Common myeloid progenitor, CD34-positive (primary cell): ENCODE measurements at regions not wholly inside any gene's neighbourhood (a gene's known extent, or its start where the extent isn't known, plus 50 kb on each side); places are given as distances from the start of the nearest gene placed in this dataset.

ENCODE experiments used
- CTCF ChIA-PET: fragments of 350-600 bp; sonication (Branson Sonifier 250); formaldehyde crosslinking; loops from one replicate; lab custom pipeline; 2021; ENCODE audit warnings: antibody characterized with exemption; lab: Charles Lee
- POLR2A ChIA-PET: fragments of 350-600 bp; sonication (Branson Sonifier 250); formaldehyde crosslinking; loops from one replicate; lab custom pipeline; 2021; ENCODE audit warnings: antibody characterized with exemption; lab: Charles Lee
- DNase-seq, 3 donors: peaks; one replicate each; pipeline versions ENCODE4 v3.0.0 to v3.0.0-alpha.2; 2013
- H3K27ac ChIP-seq, 2 experiments: 1 replicate in 1 of 2; 2 replicates in 1 of 2; pipeline ENCODE4 v1.7.0; 2013; ENCODE audit warnings: inconsistent platforms in 2 of 2, low read length in 2 of 2, mild to moderate bottlenecking in 2 of 2, low read depth in 1 of 2, moderate library complexity in 1 of 2; ENCODE audit not compliant: severe bottlenecking in 2 of 2, insufficient read depth in 1 of 2, poor library complexity in 1 of 2
- H3K27me3 ChIP-seq, 5 experiments: replicated peaks in 2 of 5; 1 replicate in 3 of 5; 2 replicates in 2 of 5; pipeline versions ENCODE4 v1.6.1 to v1.7.0; 2013; ENCODE audit warnings: low read length in 4 of 5, mild to moderate bottlenecking in 2 of 5, moderate library complexity in 2 of 5, inconsistent platforms in 1 of 5; ENCODE audit not compliant: insufficient read depth in 5 of 5, control insufficient read depth in 4 of 5
- H3K36me3 ChIP-seq, 4 experiments: 1 replicate in 2 of 4; 2 replicates in 2 of 4; pipeline versions ENCODE4 v1.6.1 to v1.7.0; 2013; ENCODE audit warnings: low read length in 3 of 4, control low read depth in 1 of 4, mild to moderate bottlenecking in 1 of 4; ENCODE audit not compliant: control insufficient read depth in 4 of 4, insufficient read depth in 4 of 4
- H3K4me1 ChIP-seq, 4 experiments: 1 replicate in 3 of 4; 2 replicates in 1 of 4; pipeline versions ENCODE4 v1.6.1 to v1.7.1; 2013; ENCODE audit warnings: low read length in 3 of 4, mild to moderate bottlenecking in 3 of 4, control low read depth in 1 of 4, inconsistent platforms in 1 of 4, moderate library complexity in 1 of 4; ENCODE audit not compliant: control insufficient read depth in 4 of 4, insufficient read depth in 4 of 4; ENCODE audit errors: control extremely low read depth in 1 of 4
- H3K4me3 ChIP-seq, 7 experiments: 1 replicate in 4 of 7; 2 replicates in 3 of 7; pipeline versions ENCODE4 v1.5.1 to v1.7.0; 2013; ENCODE audit warnings: mild to moderate bottlenecking in 7 of 7, low read length in 6 of 7, moderate library complexity in 6 of 7, inconsistent platforms in 2 of 7, low read depth in 2 of 7, control low read depth in 1 of 7; ENCODE audit not compliant: insufficient read depth in 4 of 7, control insufficient read depth in 1 of 7; ENCODE audit errors: extremely low read depth in 1 of 7
- H3K9me3 ChIP-seq, 5 experiments: 1 replicate in 4 of 5; 2 replicates in 1 of 5; pipeline versions ENCODE4 v1.6.1 to v1.7.1; 2013; ENCODE audit warnings: low read length in 4 of 5, mild to moderate bottlenecking in 2 of 5, inconsistent platforms in 1 of 5, low read depth in 1 of 5, moderate library complexity in 1 of 5; ENCODE audit not compliant: control insufficient read depth in 4 of 5, insufficient read depth in 2 of 5; ENCODE audit errors: control extremely low read depth in 1 of 5
- WGBS: methylation state at CpG from one replicate; pipeline ENCODE4 v1.1.5; 2013; ENCODE audit not compliant: insufficient coverage; 5-methylcytosine and 5-hydroxymethylcytosine counted together

DNA sequence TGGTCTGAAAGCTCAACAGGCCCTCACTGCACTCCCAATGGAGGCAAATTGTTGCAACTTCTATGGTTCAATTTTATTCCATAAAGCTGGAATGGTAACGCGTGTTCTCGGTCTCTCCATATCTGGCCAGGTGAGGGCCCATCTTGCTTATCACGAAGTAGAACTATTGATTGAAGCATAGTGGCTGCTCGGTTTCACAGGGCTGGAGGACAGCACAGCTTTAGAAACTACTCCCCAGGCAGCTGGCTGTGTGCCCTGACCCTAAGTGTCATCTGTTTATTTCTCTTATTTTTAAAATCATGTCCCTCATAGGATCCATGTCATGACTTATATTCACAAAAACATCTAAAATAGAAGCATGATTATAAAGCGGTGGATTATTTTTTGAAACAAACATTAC lies 223.4 kb downstream of the NPR3 start:
- H3K4me3 ChIP-seq = no peak overlapping the region
- no peaks in the 10 kb centered on the region for H3K36me3 ChIP-seq
- POLR2A ChIA-PET = no interaction called here
- H3K4me1 ChIP-seq = no peaks in the 10 kb centered on the region
- 98% methylated on average over 5 of the region's 6 CpGs for WGBS
- CTCF ChIA-PET = no interaction called here
- no peak overlapping the region for H3K27ac ChIP-seq
- DNase-seq = no peak
- no peaks in the 10 kb centered on the region for H3K27me3 ChIP-seq
- peaks cover 0 to 1% (median 0%) of the 10 kb centered on the region in 5 experiments for H3K9me3 ChIP-seq

- Histone ChIP-seq H3K9me3 (no peaks in the 10 kb centered on the region), H3K4me1 (no peaks in the 10 kb centered on the region), H3K4me3 (no peak overlapping the region), H3K36me3 (no peaks in the 10 kb centered on the region), H3K27ac (no peak overlapping the region), H3K27me3 (no peaks in the 10 kb centered on the region)
- POLR2A ChIA-PET = no interaction called here
- no peak for DNase-seq
- 100% methylated on average over 2 of the region's 2 CpGs for WGBS
- CTCF ChIA-PET = no interaction called here
These were observed 224.2 kb downstream of the NPR3 start for GRCh38 chr5:32935283-32935682.

GRCh38 chr5:32936329-32936728 lies 225.2 kb downstream of the NPR3 start:
- H3K9me3 ChIP-seq = no peaks in the 10 kb centered on the region
- no peak overlapping the region for H3K27ac ChIP-seq
- 100% methylated on average over 3 of the region's 4 CpGs for WGBS
- CTCF ChIA-PET = no interaction called here
- no peaks in the 10 kb centered on the region for H3K4me1 ChIP-seq
- no peaks in the 10 kb centered on the region for H3K36me3 ChIP-seq
- no peaks in the 10 kb centered on the region for H3K27me3 ChIP-seq
- DNase-seq = no peak
- H3K4me3 ChIP-seq = no peak overlapping the region
- POLR2A ChIA-PET = no interaction called here

DNA sequence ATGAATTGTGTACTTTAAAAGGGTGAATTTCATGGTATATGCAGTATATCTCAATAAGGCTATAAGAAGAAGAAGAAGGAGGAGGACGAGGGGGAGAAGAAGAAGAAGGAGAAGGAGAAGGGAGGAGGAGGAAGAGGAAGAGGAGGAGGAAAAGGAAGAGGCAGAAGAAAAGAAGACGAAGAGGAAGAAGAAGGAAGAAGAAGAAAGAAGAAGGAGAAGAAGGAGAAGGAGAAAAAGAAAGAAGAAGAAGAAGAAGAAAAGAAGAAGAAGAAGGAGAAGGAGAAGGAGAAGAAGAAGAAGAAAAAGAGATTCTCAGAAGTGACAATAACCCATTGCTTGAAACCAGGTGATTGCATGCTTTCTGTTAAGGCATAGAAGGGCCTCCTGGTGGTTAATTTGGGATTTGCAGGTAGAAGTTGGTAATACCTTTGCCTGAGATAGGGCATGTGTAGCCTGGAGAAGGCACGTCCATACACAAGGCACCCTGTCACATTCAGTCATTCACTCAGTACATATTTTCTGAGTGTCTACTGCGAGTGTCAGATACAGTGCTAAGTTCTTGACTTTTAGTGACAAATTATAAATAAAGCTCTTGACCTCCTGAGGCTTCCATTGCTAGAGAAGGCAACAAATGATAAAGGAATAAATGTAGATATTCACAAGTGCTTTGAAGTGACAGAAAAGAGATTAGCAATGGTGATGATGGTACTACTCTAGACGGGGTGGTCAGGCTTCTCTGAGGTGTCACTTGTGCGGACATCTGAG lies 231.3 kb downstream of the NPR3 start:
- ChIA-PET POLR2A (no interaction called here), CTCF (no interaction called here)
- peak; percentile 29 to 61 (median 56) for DNase-seq
- Histone ChIP-seq H3K36me3 (no peaks in the 10 kb centered on the region), H3K4me3 (no peak overlapping the region), H3K4me1 (no peaks in the 10 kb centered on the region), H3K27me3 (no peaks in the 10 kb centered on the region), H3K9me3 (no peaks in the 10 kb centered on the region), H3K27ac (no peak overlapping the region)
- WGBS = 97% methylated on average over 4 of the region's 6 CpGs

- WGBS = 100% methylated on average over 1 of the region's 6 CpGs
- H3K4me3 ChIP-seq = no peak overlapping the region
- no peaks in the 10 kb centered on the region for H3K4me1 ChIP-seq
- H3K27me3 ChIP-seq = no peaks in the 10 kb centered on the region
- DNase-seq = no peak
- ChIA-PET CTCF (no interaction called here), POLR2A (no interaction called here)
- H3K27ac ChIP-seq = no peak overlapping the region
- H3K9me3 ChIP-seq = no peaks in the 10 kb centered on the region
- no peaks in the 10 kb centered on the region for H3K36me3 ChIP-seq
These were observed 238.3 kb downstream of the NPR3 start for GRCh38 chr5:32949286-32949970.

GRCh38 chr5:32951003-32951402 lies 239.9 kb downstream of the NPR3 start:
- Histone ChIP-seq H3K36me3 (no peaks in the 10 kb centered on the region), H3K4me1 (no peaks in the 10 kb centered on the region), H3K9me3 (no peaks in the 10 kb centered on the region), H3K27me3 (no peaks in the 10 kb centered on the region), H3K4me3 (no peak overlapping the region), H3K27ac (no peak overlapping the region)
- no peak for DNase-seq
- ChIA-PET POLR2A (no interaction called here), CTCF (interaction anchor here (1.5 kb wide), 1 partner anchor 473 kb away, joined by 3 read pairs; no protein-coding TSS in a partner anchor)

GRCh38 chr5:32951878-32952277 lies 240.8 kb downstream of the NPR3 start:
- Histone ChIP-seq H3K4me3 (no peak overlapping the region), H3K27me3 (no peaks in the 10 kb centered on the region), H3K9me3 (no peaks in the 10 kb centered on the region), H3K36me3 (no peaks in the 10 kb centered on the region), H3K4me1 (no peaks in the 10 kb centered on the region), H3K27ac (no peak overlapping the region)
- 100% methylated on average over 2 of the region's 2 CpGs for WGBS
- ChIA-PET POLR2A (no interaction called here), CTCF (interaction anchor here (1.5 kb wide), 1 partner anchor 472 kb away, joined by 3 read pairs; no protein-coding TSS in a partner anchor)
- no peak for DNase-seq
